ENCODE measurements at regions not wholly inside any gene's neighbourhood (a gene's known extent, or its start where the extent isn't known, plus 50 kb on each side); places are given as distances from the start of the nearest gene placed in this dataset.
A peak's percentile ranks its signal among the peaks of the same experiment; 100 is the strongest.

GRCh38 chr2:126774761-126775160 lies 118.8 kb downstream of the GYPC start:
- no peak for DNase-seq (ENCODE audit: low read depth)

- no peak for DNase-seq (ENCODE audit: low read depth)
These were observed 119.5 kb downstream of the GYPC start for GRCh38 chr2:126775300-126775985.

- DNase-seq (ENCODE audit: low read depth), result no peak
These were observed 120.3 kb downstream of the GYPC start for GRCh38 chr2:126776255-126776654.

- DNase-seq (ENCODE audit: low read depth), result peak; percentile 70
These were observed 121.0 kb downstream of the GYPC start for GRCh38 chr2:126776692-126777619.

DNA sequence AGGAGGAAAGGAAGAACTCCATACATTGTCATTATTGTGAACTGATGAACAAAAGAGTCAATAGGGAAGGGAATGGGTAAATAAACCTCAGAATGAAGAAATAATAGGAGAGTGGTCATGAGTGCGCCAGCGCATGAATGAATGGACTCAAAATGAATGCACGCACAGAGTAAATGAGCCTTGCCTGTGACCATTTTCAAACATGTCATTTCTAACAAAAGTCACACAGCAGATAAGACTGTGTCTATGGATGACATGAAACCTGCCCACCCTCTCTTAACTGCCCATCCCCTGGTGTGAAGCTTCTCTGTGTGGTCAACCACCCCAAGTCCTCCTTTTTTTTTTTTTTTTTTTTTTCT lies 121.1 kb upstream of the TEX51 start:
- no peak for DNase-seq (ENCODE audit: low read depth)

GRCh38 chr2:126778561-126779501 lies 119.9 kb upstream of the TEX51 start:
- DNase-seq (ENCODE audit: low read depth), result no peak

- no peak for DNase-seq (ENCODE audit: low read depth)
These were observed 117.5 kb upstream of the TEX51 start for GRCh38 chr2:126781206-126781605.

DNA sequence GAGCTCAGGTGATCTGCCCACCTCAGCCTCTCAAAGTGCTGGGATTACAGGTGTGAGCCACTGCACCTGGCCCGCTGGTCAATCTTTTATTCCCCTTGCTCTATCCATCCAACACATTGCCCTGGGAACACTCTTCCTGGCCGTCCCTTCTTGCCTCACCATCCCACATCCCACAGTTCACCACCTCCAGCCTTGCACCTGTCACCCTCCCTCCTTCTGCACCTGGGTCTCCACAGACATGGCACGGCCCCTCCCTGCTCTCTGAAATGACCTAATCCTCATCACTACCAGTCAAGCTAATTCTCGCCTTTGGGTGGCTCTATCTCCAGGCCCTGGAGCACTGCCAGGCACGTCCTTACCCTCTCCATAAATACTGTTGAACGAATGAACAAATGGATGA lies 116.9 kb upstream of the TEX51 start:
- no peak for DNase-seq (ENCODE audit: low read depth)

- DNase-seq (ENCODE audit: low read depth), result no peak
These were observed 116.0 kb upstream of the TEX51 start for GRCh38 chr2:126782648-126783047.

- DNase-seq (ENCODE audit: low read depth), result no peak
These were observed 115.3 kb upstream of the TEX51 start for GRCh38 chr2:126783341-126783740.

GRCh38 chr2:126784045-126784444 lies 114.6 kb upstream of the TEX51 start:
- DNase-seq (ENCODE audit: low read depth), result no peak

GRCh38 chr2:126784621-126785020 lies 114.1 kb upstream of the TEX51 start:
- no peak for DNase-seq (ENCODE audit: low read depth)

DNA sequence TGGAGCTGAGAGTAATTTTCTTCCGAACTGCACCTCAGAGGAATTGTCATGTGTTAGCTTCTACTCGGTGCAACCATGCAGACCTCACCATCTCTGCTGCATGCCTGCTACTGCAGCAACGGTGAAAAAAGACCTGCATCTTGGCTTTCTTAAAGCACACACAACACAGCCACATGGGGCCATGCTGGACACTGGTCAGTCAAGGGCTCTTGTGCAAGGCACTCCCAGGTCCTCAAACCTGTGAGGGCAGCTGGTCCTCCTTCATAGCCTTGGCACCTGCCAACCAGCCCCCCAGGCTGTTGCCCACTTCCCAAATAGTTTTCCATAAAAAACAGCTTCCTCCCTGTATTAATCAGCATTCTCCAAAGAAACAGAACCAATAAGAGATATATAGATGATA lies 113.5 kb upstream of the TEX51 start:
- no peak for DNase-seq (ENCODE audit: low read depth)

- DNase-seq (ENCODE audit: low read depth), result no peak
These were observed 112.8 kb upstream of the TEX51 start for GRCh38 chr2:126785862-126786261.

- DNase-seq (ENCODE audit: low read depth), result no peak
These were observed 111.9 kb upstream of the TEX51 start for GRCh38 chr2:126786765-126787164.

- no peak for DNase-seq (ENCODE audit: low read depth)
These were observed 111.4 kb upstream of the TEX51 start for GRCh38 chr2:126787289-126787688.

GRCh38 chr2:126788113-126788512 lies 110.6 kb upstream of the TEX51 start:
- no peak for DNase-seq (ENCODE audit: low read depth)

DNA sequence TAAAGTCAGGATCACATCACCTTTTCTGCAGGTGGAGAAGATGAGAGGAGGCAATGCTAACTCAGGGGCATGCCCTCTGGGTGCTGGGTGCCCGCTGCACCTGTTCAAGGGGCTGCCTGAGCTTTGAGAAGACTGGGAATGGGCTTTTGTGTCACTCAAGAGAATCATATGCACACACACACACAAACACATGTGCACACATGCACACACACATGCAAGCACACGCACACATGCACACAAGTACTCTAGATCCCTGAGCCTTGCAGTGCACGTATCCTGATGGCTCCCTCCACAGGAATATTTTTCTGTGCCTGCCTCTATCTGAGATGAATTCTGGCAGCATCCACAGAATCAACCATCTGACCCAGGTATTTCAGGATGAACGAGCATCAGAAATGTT lies 110.0 kb upstream of the TEX51 start:
- no peak for DNase-seq (ENCODE audit: low read depth)

DNA sequence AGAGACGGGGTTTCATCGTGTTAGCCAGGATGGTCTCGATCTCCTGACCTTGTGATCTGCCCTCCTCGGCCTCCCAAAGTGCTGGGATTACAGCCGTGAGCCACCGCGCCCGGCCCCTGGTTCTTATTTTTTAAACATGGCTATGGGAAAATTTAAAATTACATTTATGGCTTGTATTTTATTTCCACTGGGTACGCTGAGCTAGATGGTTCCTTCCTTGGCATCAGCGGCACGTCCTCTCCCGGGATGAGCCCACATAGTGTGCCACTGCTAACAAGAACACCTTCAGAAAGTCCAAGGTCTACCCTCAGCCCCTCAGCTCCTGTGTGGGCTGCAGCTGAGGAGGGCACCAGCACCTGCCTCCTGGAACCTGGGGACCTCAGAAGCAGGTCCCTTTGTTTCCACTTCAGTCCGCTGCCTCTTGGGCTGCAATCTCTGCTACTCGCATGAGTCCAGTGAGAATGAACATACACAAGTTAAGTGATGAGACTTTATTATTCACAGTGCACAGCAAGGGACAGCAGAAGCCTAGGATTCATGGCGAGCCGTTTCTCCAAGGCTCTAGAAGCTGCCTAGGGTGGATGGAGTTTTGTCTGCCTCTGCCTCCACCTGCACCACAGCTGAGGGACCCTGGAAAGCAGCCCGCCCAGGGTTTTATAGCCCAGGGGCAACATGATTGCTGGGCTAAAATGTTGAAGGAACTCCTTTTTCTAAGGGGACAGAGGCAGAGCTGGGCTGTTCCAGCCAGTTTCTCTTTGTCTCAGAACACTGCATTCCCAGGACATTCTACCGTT lies 107.5 kb upstream of the TEX51 start:
- DNase-seq (ENCODE audit: low read depth), result no peak

DNA sequence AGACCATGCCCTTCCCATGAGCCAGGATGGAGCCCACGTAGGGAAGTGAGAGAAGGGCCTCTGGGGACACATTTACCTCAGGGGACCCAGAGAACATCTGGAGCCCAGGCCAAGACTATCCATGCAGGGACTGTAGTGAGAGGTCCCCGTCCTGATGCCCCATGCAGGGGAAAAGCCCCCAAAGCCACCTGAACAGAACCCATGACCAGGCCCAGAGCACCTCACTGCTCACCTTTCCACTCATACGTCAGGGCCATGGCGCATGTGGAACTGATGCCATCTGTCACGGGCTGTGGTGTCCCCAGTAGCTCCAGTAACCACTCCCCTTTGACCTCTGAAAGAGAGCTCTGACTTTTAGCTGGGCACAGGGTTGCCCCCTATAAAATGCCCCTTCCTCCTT lies 106.5 kb upstream of the TEX51 start:
- no peak for DNase-seq (ENCODE audit: low read depth)

DNA sequence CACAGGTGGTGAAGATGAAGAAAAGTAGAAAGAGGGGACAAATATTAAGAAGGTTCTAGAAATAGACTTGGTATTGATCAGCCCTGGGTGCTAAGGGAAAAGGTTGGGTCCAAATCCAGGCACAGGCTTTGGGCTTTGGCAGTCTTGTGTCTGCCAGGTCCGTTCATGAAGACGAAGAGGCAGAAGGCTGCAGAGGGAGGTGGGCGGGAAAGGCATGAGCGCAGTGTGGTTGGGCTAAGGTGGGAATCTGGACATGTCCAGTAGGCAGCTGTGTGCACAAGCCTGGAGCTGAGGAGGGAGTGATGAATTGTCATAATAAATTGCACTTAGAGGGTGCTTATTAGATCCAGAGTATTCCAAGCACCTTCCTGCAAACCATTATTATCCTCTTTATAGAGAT lies 105.7 kb upstream of the TEX51 start:
- DNase-seq (ENCODE audit: low read depth), result no peak

Data from iris pigment epithelial cell (primary cell).